ENCODE measurements at regions not wholly inside any gene's neighbourhood (a gene's known extent, or its start where the extent isn't known, plus 50 kb on each side); places are given as distances from the start of the nearest gene placed in this dataset.

- no peak for TF ChIP-seq CTCF (IDR thresholded peaks at IDR 0.05)
- TF ChIP-seq ATF2 (CRISPR knock-in tag; IDR thresholded peaks at IDR 0.05; ENCODE audit: borderline replicate concordance, low read depth) = no peak
- TF ChIP-seq CREB1 (CRISPR knock-in tag; IDR thresholded peaks at IDR 0.05) = no peak
- TF ChIP-seq IRF2 (CRISPR knock-in tag; IDR thresholded peaks at IDR 0.05; ENCODE audit: borderline replicate concordance, low read depth) = no peak
- TF ChIP-seq SMAD3 (CRISPR knock-in tag; IDR thresholded peaks at IDR 0.05; ENCODE audit: borderline replicate concordance) = no peak
- no peak for TF ChIP-seq ZNF121 (CRISPR knock-in tag; IDR thresholded peaks at IDR 0.05)
Measured at GRCh38 chr13:77456271-77456670, 79.2 kb upstream of the SCEL start.
